ENCODE measurements at regions not wholly inside any gene's neighbourhood (a gene's known extent, or its start where the extent isn't known, plus 50 kb on each side); places are given as distances from the start of the nearest gene placed in this dataset.

DNA sequence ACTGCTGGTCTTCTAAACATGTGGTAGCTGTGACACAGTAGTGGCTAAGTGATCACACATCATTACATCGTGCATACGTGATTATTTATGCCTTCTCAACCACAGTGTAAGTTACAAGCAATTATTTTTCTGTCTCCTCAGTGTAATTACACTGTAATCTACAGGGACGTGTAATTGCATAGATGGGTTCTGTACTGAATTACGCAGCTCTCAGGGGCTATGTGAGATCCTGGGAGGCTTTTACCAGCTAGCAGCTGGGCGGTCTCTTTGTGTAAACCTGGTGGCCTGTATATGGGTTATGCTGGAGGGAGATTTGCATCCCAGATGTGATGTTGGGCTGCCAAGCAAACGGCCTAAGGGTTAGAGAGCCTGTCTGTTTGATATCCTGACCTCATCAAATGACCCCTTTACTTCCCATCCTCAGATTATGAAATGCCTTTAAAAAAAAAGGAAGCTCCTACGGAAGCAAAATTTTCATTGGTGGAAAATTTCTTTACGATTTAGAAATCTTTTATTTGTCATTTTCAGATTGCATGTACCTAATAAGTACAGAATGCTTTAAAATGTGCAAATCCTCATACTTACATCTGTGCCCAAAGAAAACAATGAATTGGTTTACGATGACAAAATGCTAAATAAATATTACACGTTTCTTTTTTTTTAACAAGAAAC, 402.8 kb upstream of the JAG1 start:
- no peak for ATAC-seq

DNA sequence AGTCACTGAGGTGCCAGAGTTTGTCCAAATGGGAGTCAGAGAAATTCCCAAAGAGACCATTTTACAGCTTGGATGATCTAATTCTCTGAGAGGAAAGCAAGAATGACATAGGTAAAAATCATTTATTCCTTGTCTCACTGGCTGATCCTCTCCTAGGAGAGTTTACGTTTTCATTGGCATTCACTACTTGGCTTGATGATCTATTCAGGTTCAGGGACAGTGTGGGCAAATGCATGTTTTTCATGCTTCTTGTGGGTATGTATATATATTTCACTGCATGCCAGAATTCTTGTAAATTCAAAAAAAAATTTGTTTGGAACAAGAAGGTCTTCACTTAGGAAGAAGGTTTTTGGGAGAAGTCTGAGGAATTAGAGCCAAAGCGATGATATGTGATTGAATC, 403.4 kb upstream of the JAG1 start:
- TF ChIP-seq ZNF70 (CRISPR knock-in tag; IDR thresholded peaks at IDR 0.05) (no peak), ZFP30 (CRISPR knock-in tag; IDR thresholded peaks at IDR 0.05) (no peak), ISL1 (CRISPR knock-in tag; IDR thresholded peaks at IDR 0.05) (no peak), OSR1 (CRISPR knock-in tag; IDR thresholded peaks at IDR 0.05) (no peak), GLIS3 (CRISPR knock-in tag; IDR thresholded peaks at IDR 0.05) (no peak), ZNF565 (CRISPR knock-in tag; conservative IDR thresholded peaks at IDR 0.05; ENCODE audit: low read depth) (no peak), TOX (CRISPR knock-in tag; IDR thresholded peaks at IDR 0.05; ENCODE audit: borderline replicate concordance) (no peak), BACH2 (CRISPR knock-in tag; IDR thresholded peaks at IDR 0.05; ENCODE audit: borderline replicate concordance) (no peak), ESRRG (CRISPR knock-in tag; IDR thresholded peaks at IDR 0.05) (no peak), PPARA (CRISPR knock-in tag; IDR thresholded peaks at IDR 0.05; ENCODE audit: borderline replicate concordance) (no peak), ZFP3 (CRISPR knock-in tag; IDR thresholded peaks at IDR 0.05) (no peak), ZC3H10 (CRISPR knock-in tag; IDR thresholded peaks at IDR 0.05) (no peak), TCF4 (CRISPR knock-in tag; IDR thresholded peaks at IDR 0.05; ENCODE audit: borderline replicate concordance) (no peak)
- TF ChIP-seq, protein P1, sequence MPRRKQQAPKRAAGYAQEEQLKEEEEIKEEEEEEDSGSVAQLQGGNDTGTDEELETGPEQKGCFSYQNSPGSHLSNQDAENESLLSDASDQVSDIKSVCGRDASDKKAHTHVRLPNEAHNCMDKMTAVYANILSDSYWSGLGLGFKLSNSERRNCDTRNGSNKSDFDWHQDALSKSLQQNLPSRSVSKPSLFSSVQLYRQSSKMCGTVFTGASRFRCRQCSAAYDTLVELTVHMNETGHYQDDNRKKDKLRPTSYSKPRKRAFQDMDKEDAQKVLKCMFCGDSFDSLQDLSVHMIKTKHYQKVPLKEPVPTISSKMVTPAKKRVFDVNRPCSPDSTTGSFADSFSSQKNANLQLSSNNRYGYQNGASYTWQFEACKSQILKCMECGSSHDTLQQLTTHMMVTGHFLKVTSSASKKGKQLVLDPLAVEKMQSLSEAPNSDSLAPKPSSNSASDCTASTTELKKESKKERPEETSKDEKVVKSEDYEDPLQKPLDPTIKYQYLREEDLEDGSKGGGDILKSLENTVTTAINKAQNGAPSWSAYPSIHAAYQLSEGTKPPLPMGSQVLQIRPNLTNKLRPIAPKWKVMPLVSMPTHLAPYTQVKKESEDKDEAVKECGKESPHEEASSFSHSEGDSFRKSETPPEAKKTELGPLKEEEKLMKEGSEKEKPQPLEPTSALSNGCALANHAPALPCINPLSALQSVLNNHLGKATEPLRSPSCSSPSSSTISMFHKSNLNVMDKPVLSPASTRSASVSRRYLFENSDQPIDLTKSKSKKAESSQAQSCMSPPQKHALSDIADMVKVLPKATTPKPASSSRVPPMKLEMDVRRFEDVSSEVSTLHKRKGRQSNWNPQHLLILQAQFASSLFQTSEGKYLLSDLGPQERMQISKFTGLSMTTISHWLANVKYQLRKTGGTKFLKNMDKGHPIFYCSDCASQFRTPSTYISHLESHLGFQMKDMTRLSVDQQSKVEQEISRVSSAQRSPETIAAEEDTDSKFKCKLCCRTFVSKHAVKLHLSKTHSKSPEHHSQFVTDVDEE (CRISPR knock-in tag; IDR thresholded peaks at IDR 0.05) = no peak
- TF ChIP-seq, protein P2, sequence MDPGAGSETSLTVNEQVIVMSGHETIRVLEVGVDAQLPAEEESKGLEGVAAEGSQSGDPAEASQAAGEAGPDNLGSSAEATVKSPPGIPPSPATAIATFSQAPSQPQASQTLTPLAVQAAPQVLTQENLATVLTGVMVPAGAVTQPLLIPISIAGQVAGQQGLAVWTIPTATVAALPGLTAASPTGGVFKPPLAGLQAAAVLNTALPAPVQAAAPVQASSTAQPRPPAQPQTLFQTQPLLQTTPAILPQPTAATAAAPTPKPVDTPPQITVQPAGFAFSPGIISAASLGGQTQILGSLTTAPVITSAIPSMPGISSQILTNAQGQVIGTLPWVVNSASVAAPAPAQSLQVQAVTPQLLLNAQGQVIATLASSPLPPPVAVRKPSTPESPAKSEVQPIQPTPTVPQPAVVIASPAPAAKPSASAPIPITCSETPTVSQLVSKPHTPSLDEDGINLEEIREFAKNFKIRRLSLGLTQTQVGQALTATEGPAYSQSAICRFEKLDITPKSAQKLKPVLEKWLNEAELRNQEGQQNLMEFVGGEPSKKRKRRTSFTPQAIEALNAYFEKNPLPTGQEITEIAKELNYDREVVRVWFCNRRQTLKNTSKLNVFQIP (CRISPR knock-in tag; IDR thresholded peaks at IDR 0.05; ENCODE audit: borderline replicate concordance, low read depth) = no peak
- no peak for ATAC-seq

More for the DNA sequence above, 402.8 kb upstream of the JAG1 start:
- TF ChIP-seq, protein P3, sequence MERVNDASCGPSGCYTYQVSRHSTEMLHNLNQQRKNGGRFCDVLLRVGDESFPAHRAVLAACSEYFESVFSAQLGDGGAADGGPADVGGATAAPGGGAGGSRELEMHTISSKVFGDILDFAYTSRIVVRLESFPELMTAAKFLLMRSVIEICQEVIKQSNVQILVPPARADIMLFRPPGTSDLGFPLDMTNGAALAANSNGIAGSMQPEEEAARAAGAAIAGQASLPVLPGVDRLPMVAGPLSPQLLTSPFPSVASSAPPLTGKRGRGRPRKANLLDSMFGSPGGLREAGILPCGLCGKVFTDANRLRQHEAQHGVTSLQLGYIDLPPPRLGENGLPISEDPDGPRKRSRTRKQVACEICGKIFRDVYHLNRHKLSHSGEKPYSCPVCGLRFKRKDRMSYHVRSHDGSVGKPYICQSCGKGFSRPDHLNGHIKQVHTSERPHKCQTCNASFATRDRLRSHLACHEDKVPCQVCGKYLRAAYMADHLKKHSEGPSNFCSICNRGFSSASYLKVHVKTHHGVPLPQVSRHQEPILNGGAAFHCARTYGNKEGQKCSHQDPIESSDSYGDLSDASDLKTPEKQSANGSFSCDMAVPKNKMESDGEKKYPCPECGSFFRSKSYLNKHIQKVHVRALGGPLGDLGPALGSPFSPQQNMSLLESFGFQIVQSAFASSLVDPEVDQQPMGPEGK (CRISPR knock-in tag; IDR thresholded peaks at IDR 0.05; ENCODE audit: borderline replicate concordance) = no peak
- TF ChIP-seq SNAI2 (CRISPR knock-in tag; IDR thresholded peaks at IDR 0.05) = no peak
- no peak for TF ChIP-seq PPARA (CRISPR knock-in tag; IDR thresholded peaks at IDR 0.05; ENCODE audit: borderline replicate concordance)
- TF ChIP-seq, protein P4, sequence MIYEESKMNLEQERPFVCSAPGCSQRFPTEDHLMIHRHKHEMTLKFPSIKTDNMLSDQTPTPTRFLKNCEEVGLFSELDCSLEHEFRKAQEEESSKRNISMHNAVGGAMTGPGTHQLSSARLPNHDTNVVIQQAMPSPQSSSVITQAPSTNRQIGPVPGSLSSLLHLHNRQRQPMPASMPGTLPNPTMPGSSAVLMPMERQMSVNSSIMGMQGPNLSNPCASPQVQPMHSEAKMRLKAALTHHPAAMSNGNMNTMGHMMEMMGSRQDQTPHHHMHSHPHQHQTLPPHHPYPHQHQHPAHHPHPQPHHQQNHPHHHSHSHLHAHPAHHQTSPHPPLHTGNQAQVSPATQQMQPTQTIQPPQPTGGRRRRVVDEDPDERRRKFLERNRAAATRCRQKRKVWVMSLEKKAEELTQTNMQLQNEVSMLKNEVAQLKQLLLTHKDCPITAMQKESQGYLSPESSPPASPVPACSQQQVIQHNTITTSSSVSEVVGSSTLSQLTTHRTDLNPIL (CRISPR knock-in tag; IDR thresholded peaks at IDR 0.05; ENCODE audit: low read depth) = no peak
- TF ChIP-seq GLIS3 (CRISPR knock-in tag; IDR thresholded peaks at IDR 0.05) = no peak
- TF ChIP-seq OSR1 (CRISPR knock-in tag; IDR thresholded peaks at IDR 0.05) = no peak
- TF ChIP-seq TOX (CRISPR knock-in tag; IDR thresholded peaks at IDR 0.05; ENCODE audit: borderline replicate concordance) = no peak

DNA sequence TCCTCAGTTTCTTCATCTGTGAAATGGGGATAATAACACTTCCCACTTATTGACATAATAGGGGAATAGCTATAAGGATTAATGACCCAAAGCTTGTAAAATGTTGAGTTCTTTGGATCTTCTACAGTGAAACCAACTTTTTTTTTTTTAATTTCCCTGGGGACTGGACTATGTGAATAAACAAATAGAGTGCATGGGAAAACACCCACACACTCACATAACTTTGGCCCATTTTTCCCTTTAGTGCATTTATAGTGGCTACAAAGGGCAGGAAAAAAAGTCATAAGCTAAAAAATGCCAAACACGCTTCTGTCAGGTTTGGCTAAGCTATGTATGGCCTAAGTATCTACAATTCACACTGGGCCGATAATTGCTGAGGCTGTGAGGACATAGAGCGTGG, 406.2 kb upstream of the JAG1 start:
- no peak for TF ChIP-seq ZNF565 (CRISPR knock-in tag; conservative IDR thresholded peaks at IDR 0.05; ENCODE audit: low read depth)
- TF ChIP-seq ARNTL (CRISPR knock-in tag; IDR thresholded peaks at IDR 0.05; ENCODE audit: borderline replicate concordance, low read depth) = no peak
- TF ChIP-seq, protein P2 (CRISPR knock-in tag; IDR thresholded peaks at IDR 0.05; ENCODE audit: borderline replicate concordance, low read depth) = no peak
- TF ChIP-seq RARB (CRISPR knock-in tag; IDR thresholded peaks at IDR 0.05) = no peak
- no peak for TF ChIP-seq BACH2 (CRISPR knock-in tag; IDR thresholded peaks at IDR 0.05; ENCODE audit: borderline replicate concordance)
- TF ChIP-seq ZNF70 (CRISPR knock-in tag; IDR thresholded peaks at IDR 0.05) = no peak
- TF ChIP-seq TOX (CRISPR knock-in tag; IDR thresholded peaks at IDR 0.05; ENCODE audit: borderline replicate concordance) = no peak
- TF ChIP-seq ESRRG (CRISPR knock-in tag; IDR thresholded peaks at IDR 0.05) = no peak
- TF ChIP-seq, protein P1 (CRISPR knock-in tag; IDR thresholded peaks at IDR 0.05) = no peak
- ATAC-seq = no peak
